Left renal pelvis (tissue), 4 donors: ENCODE measurements at regions not wholly inside any gene's neighbourhood (a gene's known extent, or its start where the extent isn't known, plus 50 kb on each side); places are given as distances from the start of the nearest gene placed in this dataset.

Experiments used
- DNase-seq, 4 donors: peaks; one replicate each; pipeline ENCODE4 v3.0.0-alpha.2; 2013; ENCODE audit warnings: low read depth in 4 of 4, low spot score in 3 of 4

DNA sequence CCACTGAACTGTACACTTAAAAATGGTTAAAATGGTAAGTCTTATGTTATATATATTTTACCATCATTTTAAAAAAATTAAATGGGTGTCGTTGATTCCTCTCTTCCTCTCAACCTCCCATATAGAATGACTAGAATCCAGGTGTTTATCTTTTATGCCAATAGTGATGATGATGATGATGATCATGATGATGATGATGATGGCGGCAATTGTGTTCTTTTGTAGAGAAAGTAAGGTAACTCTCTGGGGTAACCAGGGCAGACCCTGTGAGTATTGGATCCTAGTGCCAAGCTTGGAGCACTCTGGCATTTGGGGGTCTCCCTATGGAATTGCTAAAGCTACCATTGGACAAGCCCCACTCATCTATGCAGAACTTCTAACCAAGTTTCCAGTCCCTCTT is 113.6 kb downstream of the GLI2 start:
- no peak for DNase-seq

DNA sequence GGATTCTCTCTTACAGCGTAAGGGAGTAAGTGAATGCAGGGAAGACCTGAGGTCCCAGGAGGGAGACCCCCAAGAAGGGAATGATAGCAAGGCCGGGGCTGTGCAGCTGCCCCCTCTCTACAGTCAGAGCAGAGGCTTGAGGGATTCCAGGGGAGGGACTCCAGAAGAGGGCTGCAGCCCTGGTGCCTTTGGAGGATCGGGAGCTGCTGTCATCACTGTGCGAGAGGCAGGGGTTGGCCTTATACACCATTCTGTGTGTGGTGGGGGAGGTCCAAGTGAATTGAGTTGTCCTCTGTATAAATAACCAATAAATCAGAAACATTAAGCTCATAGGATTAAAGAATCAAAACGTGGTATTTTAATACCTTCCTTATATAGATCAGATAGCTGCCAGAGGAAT is 114.9 kb downstream of the GLI2 start:
- DNase-seq = no peak

DNA sequence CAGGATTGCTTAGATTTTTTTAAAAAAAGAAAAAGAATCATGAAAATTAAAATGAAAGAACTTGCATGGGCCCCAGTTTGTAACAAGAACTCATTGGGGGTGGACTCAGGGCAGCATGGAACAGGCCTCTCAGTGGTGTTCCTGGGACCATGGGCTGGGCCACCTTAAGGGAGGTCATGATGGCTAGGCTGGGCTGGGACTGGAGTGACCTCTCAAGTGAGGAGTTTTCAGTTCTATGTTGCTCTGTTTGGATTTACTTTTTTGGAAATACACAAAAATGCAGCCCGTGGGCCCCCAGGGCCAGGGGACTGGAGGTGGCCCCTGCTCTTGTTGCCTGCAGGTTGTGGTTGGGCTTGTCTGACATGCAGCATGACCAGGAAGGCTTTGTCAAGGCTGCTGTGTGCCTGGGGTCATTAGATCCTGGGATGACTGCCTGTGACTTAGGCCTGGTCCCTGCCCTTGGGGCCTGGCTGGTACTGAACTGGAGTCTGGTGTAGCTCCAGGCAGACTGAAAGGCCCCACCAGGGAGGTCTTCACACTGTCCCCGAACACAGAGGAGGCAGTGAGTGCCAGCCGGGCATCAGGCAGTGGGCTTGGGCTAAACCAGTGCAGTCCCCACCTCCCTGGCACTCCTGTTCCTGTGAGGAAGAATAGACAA is 115.6 kb downstream of the GLI2 start:
- DNase-seq = no peak

DNA sequence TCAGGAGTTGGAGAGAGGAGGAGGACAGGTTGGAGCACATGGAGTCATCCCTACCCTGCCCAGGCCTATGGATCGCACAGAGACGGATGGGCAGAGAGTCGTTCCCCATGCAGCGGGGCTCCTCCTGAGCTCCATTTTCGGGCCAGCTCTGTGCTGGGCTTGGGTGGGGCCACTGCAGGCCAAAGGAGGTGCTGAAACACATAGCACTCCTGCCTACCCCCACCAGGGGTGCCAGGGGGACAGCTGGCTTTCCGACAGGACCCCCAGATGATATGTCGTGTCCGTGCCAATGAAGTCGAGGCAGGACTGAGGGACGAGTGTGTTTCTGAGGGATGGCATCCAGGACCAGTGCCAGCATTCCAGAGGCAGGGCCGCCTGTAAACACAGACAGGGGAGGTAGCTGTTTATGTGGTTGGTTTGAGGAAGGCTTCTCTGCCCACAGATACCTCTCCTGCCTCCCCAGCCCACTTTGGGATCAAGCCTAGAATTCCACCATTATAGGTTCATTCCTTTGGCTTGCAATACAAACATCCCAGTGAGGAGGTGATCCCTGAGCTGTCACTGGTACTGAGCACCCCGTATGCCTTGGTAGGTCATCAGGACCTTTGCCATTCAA is 116.6 kb downstream of the GLI2 start:
- DNase-seq = no peak

DNA sequence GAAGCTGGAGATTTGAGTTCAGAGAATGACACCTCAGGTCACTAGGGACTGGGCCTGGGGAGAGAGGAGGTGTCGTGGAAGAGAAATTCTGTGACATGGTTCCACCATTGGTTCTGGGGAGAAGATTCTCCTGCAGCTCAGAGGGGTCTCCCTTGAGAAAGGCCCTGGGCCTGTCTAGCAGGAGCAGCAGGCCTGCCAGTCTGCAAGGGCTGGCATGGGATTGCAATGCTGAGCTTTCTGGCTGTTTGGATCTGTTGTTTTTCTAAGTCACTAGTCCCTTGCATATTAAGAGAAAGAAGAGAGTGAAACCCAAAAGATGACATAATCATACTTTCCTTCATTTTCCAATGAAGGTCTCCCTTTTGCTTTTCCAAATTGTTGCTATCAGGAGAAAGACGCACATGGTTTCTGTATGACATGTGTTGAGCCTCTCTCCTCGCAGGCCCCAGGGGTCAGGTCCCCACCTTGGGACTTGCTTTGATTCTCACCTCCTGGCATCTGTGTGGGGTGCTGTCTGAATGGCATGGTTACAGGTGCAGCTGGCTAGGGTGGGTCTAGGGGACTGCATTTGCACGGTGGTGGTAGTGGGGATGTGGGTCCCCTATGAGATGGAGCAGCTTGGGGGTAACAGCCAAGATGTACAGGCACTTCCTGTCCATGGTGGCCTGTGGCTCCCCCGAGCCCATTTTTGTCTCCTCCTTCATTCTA is 117.8 kb downstream of the GLI2 start:
- no peak for DNase-seq

DNA sequence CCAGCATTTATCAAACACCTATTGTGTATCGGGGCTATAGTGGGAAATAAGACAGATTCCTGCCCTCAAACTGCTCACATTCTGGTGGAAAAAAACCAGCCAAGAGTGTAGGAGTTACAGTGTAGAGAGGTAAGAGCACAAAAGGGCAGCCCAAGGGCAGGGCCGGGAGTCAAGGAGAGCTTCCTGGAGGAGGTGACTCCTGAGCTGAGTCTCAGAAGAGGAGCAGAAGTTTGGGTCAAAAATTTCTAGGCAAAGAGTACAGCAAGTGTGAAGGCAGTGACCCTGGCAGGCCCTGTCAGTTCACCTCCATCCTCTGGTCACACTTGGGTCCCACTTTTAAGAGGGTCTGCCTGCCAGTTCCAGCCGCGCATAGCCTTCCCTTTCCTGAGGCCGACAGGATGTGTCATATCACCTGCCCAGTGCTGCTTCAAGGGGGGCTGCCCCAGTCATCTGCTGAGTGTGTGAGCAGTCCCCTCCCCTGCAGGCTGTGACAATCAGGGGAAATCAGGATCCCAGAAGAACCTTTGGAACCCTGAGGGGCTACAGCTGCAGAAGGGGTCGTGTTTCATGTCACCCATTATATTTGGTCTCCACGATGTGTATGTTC is 118.4 kb downstream of the GLI2 start:
- DNase-seq = no peak

DNA sequence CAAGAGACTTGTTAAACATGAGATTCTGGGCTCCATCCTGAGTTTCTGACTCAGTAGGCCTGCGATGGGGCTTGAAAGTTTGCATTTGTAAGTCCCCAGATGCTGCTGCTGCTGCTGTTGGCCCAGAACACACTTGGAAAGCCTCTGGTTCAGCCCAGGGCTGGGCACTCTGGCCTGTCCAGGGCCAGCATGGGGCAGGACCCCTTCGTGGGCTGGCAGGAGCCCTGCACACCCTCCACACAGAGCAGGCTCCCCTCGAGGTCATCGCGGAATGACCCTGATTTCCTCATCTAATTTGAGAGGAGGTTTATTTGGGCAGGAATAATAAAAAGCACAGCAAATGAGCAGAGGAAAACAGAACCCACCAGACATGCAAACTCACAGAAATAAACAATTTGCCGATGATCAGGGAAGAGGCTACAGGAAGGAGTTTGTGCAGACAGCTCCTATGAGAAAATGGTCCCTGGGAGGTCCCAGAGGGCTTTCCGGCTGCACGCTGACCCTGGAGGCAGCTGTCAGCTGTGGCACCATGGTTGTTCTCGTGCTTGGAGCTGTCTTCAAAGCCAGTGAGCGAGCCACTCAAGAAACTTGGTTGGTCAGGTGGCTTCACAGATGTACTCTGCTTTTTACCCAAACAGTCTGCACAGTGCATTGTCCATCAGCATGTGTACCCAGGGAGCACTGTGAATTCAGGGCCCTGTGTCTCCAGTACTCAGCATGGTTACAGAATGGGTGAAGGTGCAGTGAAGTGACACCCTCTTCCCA is 119.3 kb downstream of the GLI2 start:
- no peak for DNase-seq

DNA sequence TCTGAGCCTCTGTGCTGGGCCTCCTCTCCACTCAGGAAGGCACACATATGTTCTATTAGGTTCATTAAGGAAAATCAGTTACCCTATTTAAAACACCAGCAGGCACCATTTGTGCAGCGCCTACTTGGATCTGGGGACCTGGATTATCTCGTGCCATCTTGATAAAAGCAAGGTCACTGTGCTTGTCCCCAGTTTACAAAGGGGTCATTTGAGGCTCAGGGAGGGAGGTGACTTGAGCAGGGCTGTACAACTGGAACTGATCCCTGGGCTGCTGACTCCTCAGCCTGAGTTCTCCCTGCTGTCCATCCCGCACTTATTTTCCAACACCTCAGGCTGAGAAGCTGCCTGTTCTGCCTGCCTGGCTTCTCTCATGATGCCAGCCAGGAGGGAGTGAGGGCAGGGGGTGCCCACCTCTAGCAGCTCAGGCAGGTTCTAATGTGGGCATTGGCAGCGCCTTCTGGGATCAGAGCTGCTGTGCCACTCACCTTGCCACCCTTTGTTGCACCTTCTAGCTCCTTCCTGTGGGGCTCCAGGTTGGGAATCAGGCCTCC is 120.3 kb downstream of the GLI2 start:
- no peak for DNase-seq

DNA sequence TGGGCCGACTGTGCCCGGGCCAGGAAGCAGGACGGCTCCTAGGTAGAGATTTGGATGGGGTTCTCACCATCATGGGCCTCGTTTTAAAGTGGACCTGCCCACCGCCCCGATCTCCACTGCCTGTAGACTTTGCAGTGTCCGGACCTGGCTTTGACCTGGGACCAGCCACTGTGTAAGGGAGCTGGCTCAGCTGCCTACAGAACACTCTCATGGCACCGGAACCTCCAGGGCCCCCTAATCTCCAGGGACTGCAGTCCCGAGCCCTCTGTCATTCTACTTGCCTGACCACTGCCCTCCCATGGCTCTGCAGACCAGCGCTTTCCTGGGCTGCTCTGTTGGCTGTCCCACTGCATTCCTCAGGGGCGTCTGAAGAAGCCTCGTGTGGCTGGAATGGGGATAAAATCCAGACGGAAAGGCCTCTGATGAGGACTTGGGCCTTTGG is 120.8 kb downstream of the GLI2 start:
- DNase-seq = no peak

DNA sequence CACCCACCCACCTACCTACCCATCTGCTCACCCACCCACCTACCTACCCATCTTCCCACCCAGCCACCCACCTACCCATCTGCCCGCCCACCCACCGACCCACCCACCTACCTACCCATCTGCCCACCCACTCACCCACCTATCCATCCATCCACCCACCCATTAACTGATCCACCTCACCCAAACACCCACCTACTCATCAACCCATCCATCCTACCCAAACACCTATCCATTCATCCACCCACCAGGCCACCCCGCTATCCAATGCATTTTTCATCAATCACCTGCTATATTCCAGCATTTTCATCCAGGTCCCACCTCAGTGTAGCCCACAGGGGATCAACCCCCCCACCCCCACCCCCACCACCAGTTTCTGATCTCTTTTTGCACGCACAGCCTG is 121.8 kb downstream of the GLI2 start:
- DNase-seq = no peak

DNA sequence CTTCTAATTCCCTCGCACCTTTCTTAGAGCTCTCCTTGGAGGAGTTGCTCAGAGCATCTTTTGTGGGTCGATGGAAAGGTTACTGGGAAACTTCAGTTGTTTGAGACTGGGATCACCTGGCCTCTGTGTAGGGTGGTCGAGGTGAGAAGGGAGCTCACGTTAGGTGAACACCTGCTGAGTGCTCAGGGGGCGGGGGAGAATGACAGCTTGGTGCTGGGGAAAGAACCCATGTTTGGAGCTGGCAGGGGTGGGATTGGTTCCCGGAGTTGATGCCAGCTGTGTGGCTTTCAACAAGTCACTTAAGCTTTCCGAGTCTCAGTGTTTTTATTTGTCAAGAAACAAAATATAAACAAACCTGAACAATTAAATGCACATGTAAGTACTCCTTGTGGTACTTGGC is 122.3 kb downstream of the GLI2 start:
- DNase-seq = no peak

DNA sequence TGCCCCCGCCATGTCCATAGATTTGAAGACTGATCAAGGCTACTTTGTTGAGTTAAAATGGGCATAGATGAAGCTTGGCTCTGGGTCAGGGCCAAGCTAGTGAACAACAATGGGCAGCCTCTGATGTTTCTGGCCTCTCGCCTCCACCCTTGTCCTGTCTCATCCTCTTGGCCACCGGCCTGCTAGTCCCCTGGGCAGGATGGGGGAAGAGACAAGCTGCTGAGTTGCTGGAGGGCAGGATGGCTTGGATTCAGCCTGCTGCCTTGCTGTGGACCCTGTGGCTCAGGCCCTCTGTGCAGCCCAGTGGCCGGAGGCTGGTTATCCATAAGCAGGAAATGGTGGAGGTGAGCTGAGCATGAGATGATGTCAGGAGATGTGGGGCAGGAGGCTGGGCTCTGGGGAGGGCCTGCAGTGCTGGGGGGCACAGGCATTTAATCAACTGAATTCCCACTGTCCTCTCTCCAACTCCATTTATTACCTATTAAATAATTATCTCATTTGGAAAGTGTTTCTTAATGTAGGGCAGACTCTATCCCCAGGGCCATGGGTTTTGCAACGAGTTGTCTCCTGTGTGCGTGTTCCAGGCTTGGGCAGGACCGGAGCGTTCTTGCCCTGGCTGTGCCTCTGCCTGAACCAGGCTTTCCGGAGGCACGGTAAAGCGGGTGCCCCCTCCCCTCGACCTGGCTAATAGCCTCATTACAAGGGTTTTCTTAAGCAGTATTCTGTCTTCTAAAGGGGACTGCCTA is 122.9 kb downstream of the GLI2 start:
- no peak for DNase-seq

DNA sequence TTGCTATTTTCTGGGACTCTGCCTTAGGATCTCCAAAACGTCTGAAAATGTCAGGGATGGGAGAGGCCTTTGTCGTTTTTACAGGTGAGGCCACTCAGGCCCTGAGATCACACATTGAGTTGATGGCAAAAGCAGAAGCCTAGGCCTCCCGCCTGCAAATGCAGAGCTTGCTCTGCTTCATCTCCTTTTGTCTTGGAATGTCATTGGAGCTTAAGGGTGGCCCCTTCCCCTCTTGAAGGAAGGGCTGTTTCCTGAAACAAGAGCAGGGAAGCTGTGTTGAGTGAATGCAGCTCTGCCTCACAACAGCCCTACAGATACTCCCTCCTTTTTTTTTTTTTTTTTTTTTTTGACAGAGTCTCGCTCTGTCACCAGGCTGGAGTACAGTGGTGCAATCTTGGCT is 123.5 kb downstream of the GLI2 start:
- DNase-seq = no peak

DNA sequence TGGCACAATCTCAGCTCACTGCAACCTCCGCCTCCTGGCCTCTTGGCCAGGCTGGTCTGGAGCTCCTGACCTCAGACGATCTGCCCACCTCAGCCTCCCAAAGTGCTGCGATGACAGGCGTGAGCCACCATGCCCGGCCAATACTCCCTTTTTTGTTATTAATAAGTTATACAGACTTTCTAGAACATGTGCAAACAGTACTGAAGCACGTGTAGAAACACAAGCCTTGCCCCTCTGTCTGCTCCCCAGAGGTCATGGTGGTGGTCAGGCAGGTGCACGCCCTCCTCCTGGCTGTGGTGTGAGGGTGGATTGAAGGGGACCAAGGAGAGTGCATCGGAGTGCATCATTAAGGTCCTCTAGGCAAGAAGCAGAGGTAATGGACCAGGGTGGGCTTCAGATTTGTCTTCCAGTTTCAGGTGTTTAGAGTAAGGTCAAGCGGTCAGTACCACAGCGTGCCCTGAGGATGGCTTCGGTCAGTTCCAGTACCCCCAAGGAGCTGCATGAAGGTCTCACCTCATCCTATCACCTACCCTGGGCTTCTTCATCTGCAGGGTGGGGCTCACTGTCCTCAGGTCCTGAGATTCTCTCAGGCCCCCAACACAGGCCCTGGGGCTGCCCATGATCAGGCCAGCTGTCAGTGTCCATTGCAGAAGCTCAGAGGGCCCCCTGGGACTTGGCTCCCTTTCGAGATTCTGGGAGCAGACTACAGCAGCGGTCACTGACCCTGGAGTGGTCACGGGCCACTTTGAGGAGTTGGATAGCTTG is 124.3 kb downstream of the GLI2 start:
- DNase-seq = no peak

DNA sequence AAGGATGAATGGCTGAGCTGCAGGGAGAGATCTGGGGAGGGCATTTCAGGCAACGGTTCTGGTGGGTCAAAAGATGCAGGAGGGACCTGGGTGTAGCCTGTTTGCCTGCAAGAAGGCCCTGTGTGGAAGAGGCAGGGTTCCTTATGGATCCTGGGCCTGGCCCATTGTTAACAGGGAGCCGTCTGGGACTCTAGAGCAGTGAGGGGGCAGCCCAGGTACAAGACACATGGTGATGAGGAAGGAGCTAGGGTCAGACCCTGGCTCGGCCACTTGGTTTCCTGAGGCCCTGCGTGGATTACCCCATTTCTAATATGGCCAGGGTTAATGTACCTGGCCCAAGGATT is 124.9 kb downstream of the GLI2 start:
- DNase-seq = no peak

DNA sequence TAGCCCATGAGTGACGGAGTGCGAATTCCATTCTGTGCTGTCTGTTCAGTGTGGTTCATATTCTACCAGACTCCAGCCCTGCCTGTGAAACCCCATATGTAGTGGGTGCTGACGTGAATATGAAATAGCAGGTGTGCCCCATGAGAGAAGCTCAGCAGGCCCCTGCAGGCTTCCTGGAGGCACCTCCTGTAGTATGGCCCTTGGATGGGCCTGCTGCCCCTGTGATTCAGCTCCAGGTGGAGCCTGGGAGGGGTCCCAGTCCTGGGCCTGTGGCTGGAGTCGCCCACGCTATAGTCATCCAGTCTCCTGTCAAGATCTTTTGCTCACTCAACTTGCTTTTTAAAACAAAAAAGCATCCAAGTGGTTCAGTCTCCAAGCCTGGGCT is 125.5 kb downstream of the GLI2 start:
- no peak for DNase-seq

DNA sequence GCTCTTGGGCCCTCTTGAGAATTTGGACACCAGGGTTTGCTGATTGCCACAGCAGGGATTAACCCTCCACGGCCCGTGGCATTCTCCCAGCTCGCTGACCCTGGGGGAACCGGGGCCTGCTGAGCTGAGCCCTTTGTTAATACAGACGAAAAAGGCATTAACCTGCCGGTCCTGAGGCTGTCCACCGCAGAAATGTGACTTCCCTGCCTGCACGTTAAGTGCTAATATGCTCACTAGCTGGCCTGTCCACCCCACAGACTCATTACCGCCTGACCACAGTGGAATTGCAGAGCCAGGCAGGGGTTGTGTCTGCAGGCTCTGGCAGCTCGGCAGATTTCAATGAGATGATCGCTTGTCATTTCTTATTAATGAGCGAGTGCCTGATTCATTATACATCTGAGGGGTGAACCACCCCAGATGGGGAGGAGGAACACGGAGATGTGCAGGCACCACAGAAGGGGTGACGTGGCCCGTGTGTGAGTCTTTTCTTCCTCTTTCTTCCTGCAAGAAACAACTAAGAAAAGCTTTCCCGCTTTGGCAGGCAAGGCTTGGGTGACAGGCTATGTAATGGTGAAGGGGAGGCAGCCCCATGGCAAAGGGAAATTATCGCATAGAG is 126.0 kb downstream of the GLI2 start:
- DNase-seq = no peak

DNA sequence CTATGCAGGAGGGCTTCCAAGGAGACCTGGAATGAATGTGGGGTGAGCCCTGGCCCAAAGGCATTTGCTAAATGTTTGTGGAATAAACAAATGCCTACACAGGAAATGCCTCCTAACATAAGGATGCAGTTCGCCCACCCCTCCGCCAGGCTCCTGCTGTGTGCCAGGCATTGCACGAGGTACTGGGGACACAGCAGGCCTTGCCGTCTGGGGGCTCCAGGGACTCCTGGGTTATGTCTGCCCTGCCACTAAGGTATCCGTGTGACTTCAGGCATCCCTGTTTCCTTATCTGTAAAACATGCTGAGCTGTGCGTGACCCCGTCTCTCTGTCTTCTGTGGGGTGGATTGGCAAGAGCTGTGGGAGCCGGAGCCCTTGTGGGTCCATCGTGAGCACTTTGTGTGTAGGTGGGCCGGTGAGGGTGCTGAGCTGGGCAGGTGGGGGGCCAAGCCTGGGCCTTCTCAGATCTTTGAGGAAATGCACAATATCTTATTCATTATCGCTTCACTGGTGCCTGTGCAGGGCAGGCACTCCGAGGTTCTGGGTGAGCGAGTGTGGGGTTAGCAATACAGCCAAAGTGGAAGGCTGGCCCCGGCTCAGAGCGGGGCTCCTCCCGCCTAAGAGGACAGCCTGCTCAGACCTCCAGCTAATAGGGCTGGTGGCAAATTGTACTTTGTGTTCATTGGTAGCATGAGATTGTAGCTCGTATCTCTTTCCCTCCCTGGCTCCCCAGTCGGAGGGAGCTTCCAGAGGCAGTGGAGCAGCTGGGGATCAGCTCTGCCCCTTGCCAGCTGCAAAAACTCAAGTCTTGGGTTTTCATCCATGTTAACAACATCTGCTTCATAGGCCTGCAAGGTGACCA is 126.8 kb downstream of the GLI2 start:
- DNase-seq = no peak
